Endothelial cell of umbilical vein (primary cell): ENCODE measurements at regions not wholly inside any gene's neighbourhood (a gene's known extent, or its start where the extent isn't known, plus 50 kb on each side); places are given as distances from the start of the nearest gene placed in this dataset.

Source experiments
- BruUV-seq: library from RNA; stranded (reverse); fragments of 400-500 nt; replicated peaks from 2 replicates; lab custom pipeline; 2021; lab: Mats Ljungman, UMichigan
- CTCF ChIA-PET: fragments of 300-600, 350-600 bp; sonication (Branson Sonifier 250); formaldehyde crosslinking; loops from one replicate; lab custom pipeline; 2021; ENCODE audit warnings: antibody characterized with exemption, inconsistent platforms; lab: Charles Lee
- POLR2A ChIA-PET: fragments of 300-600, 350-600 bp; sonication (Branson Sonifier 250); formaldehyde crosslinking; loops from one replicate; lab custom pipeline; 2021; ENCODE audit warnings: antibody characterized with exemption, inconsistent platforms; lab: Charles Lee
- DNase-seq: peaks from one replicate; pipeline ENCODE4 v3.0.0-alpha.2; 2011; ENCODE audit warnings: low read depth, low spot score
- FAIRE-seq: peaks from 2 replicates; lab custom pipeline; 2011; peaks lifted over from hg19 to GRCh38; lab: Jason Lieb, UNC
- H2AFZ ChIP-seq: 2 replicates; pipeline ENCODE4 v1.6.0; 2012; ENCODE audit warnings: low read depth, low read length, control low read depth, inconsistent platforms
- H3K27ac ChIP-seq: 2 replicates; pipeline ENCODE4 v1.5.1; 2011; ENCODE audit warnings: low read depth, mild to moderate bottlenecking, control low read depth, low read length, moderate library complexity; ENCODE audit not compliant: insufficient read depth
- H3K27me3 ChIP-seq, 2 experiments: 2 replicates each; pipeline versions ENCODE4 v1.6.0 to v1.6.1; 2011; ENCODE audit warnings: low read length in 2 of 2, mixed read lengths in 1 of 2; ENCODE audit not compliant: control insufficient read depth in 2 of 2, insufficient read depth in 2 of 2
- H3K36me3 ChIP-seq, 2 experiments: 2 replicates in 1 of 2; 3 replicates in 1 of 2; pipeline ENCODE4 v1.5.1; 2011; ENCODE audit warnings: low read length in 2 of 2, mild to moderate bottlenecking in 1 of 2, moderate library complexity in 1 of 2; ENCODE audit not compliant: control insufficient read depth in 2 of 2, insufficient read depth in 2 of 2; ENCODE audit errors: extremely low read depth in 1 of 2
- H3K4me1 ChIP-seq: 3 replicates; pipeline ENCODE4 v1.5.1; 2011; ENCODE audit warnings: mild to moderate bottlenecking, low read length; ENCODE audit not compliant: control insufficient read depth, insufficient read depth; ENCODE audit errors: extremely low read depth
- H3K4me2 ChIP-seq: 2 replicates; pipeline ENCODE4 v1.6.1; 2011; ENCODE audit warnings: low read length, control low read depth, mixed read lengths; ENCODE audit not compliant: insufficient read depth
- H3K4me3 ChIP-seq, 3 experiments: fragments of 200-600 bp in 1 of 3; sonication (generic), shearing (Covaris generic) in 1 of 3; replicated peaks in 1 of 3; 2 replicates each; pipeline ENCODE4 v1.5.1; 2011 to 2016; ENCODE audit warnings: control low read depth in 3 of 3, low read length in 3 of 3, mild to moderate bottlenecking in 2 of 3, inconsistent platforms in 1 of 3, low read depth in 1 of 3, moderate library complexity in 1 of 3; ENCODE audit not compliant: insufficient read depth in 1 of 3
- H3K79me2 ChIP-seq: 2 replicates; pipeline ENCODE4 v1.6.0; 2012; ENCODE audit warnings: low read length, inconsistent platforms; ENCODE audit not compliant: control insufficient read depth, insufficient read depth
- H3K9ac ChIP-seq: replicated peaks from 2 replicates; pipeline ENCODE3; 2011; ENCODE audit warnings: low read length, control low read depth; ENCODE audit not compliant: insufficient read depth; ENCODE audit errors: extremely low read depth
- H3K9me1 ChIP-seq: replicated peaks from 3 replicates; pipeline ENCODE4 v1.6.0; 2011; ENCODE audit warnings: mild to moderate bottlenecking, low read length; ENCODE audit not compliant: control insufficient read depth, insufficient read depth; ENCODE audit errors: extremely low read depth
- H3K9me3 ChIP-seq: replicated peaks from 2 replicates; pipeline ENCODE4 v1.5.1; 2012; ENCODE audit warnings: low read length, inconsistent platforms; ENCODE audit not compliant: control insufficient read depth, insufficient read depth
- H4K20me1 ChIP-seq: replicated peaks from 2 replicates; pipeline ENCODE3; 2011; ENCODE audit warnings: mild to moderate bottlenecking, low read length; ENCODE audit not compliant: control insufficient read depth, insufficient read depth; ENCODE audit errors: extremely low read depth
- FOS ChIP-seq: IDR thresholded peaks from 2 replicates; pipeline ENCODE4 v1.6.1; 2011; ENCODE audit warnings: mild to moderate bottlenecking, low read length, moderate library complexity, borderline replicate concordance; ENCODE audit not compliant: insufficient read depth
- GATA2 ChIP-seq: IDR thresholded peaks from 2 replicates; pipeline ENCODE4 v1.7.0; 2011; ENCODE audit warnings: low read depth, mild to moderate bottlenecking, moderate library complexity, mixed read lengths, low read length; ENCODE audit not compliant: insufficient read length, insufficient read depth
- JUN ChIP-seq: IDR thresholded peaks from 2 replicates; pipeline ENCODE4 v1.6.1; 2011; ENCODE audit warnings: borderline replicate concordance, low read depth; ENCODE audit not compliant: insufficient read length, insufficient read depth
- POLR2A ChIP-seq: IDR thresholded peaks from 2 replicates; pipeline ENCODE4 v1.6.1; 2012; ENCODE audit warnings: low read depth, mild to moderate bottlenecking, control low read depth, low read length
- dilution Hi-C: fragments of 300-500 bp; cut with MboI; formaldehyde crosslinking; loops from one replicate; pipeline ENCODE4 v1.15.0; 2019; ENCODE audit warnings: low sequenced_read_pairs; ENCODE audit not compliant: extremely low pct_ligation_motif_present
- intact Hi-C: fragments of 100-400 bp; cut with micrococcal nuclease; formaldehyde crosslinking; loops from one replicate; pipeline ENCODE4 v1.10.0; 2022
- TF ChIP-seq, protein P1 (sequence below): IDR thresholded peaks from 2 replicates; pipeline ENCODE4 v1.6.1; 2011; ENCODE audit not compliant: insufficient read depth, insufficient read length
- TF ChIP-seq, protein P2 (sequence below), 2 donors: IDR thresholded peaks; 1 replicate in 1 of 2; 2 replicates in 1 of 2; pipeline ENCODE4 v1.5.1; 2011; ENCODE audit warnings: low read length in 2 of 2, mild to moderate bottlenecking in 2 of 2, moderate library complexity in 2 of 2, control low read depth in 1 of 2, inconsistent platforms in 1 of 2, low read depth in 1 of 2; ENCODE audit not compliant: insufficient read depth in 1 of 2; ENCODE audit errors: extremely low read depth in 1 of 2

GRCh38 chr4:123327346-123327745 lies 69.2 kb upstream of the SPRY1 start:
- POLR2A ChIA-PET, result no interaction called here
- FAIRE-seq (no peak), DNase-seq (no peak)
- intact Hi-C loops, result no loop called here
- H3K4me3 ChIP-seq, result no peak overlapping the region
- H3K36me3 ChIP-seq, result no peaks in the 10 kb centered on the region
- no peaks in the 10 kb centered on the region for H3K4me1 ChIP-seq
- H3K79me2 ChIP-seq, result no peaks in the 10 kb centered on the region
- no TSS peak for BruUV-seq
- H3K9me3 ChIP-seq, result no peaks in the 10 kb centered on the region
- H2AFZ ChIP-seq, result no peak overlapping the region
- H3K9me1 ChIP-seq, result no peaks in the 10 kb centered on the region
- no peaks in the 10 kb centered on the region for H4K20me1 ChIP-seq
- dilution Hi-C loops, result no loop called here
- CTCF ChIA-PET, result interaction anchor here (0.6 to 1.3 kb wide), 2 partner anchors 134 to 334 kb away, joined by 3 read pairs; no protein-coding TSS in a partner anchor
- H3K27me3 ChIP-seq, result no peaks in the 10 kb centered on the region
- TF ChIP-seq JUN, result no peak
- TF ChIP-seq POLR2A, result no peak
- TF ChIP-seq, protein P1, sequence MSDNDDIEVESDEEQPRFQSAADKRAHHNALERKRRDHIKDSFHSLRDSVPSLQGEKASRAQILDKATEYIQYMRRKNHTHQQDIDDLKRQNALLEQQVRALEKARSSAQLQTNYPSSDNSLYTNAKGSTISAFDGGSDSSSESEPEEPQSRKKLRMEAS, result no peak
- no peak overlapping the region for H3K9ac ChIP-seq
- no peak overlapping the region for H3K4me2 ChIP-seq
- no peak overlapping the region for H3K27ac ChIP-seq

- ChIA-PET CTCF (interaction anchor here (0.6 to 1.3 kb wide), 2 partner anchors 133 to 334 kb away, joined by 3 read pairs; no protein-coding TSS in a partner anchor), POLR2A (no interaction called here)
- FAIRE-seq (no peak), DNase-seq (no peak)
- H3K9me3 ChIP-seq, result no peaks in the 10 kb centered on the region
- TF ChIP-seq, protein P1, result no peak
- TF ChIP-seq POLR2A, result no peak
- TF ChIP-seq FOS, result no peak
- TF ChIP-seq, protein P2, sequence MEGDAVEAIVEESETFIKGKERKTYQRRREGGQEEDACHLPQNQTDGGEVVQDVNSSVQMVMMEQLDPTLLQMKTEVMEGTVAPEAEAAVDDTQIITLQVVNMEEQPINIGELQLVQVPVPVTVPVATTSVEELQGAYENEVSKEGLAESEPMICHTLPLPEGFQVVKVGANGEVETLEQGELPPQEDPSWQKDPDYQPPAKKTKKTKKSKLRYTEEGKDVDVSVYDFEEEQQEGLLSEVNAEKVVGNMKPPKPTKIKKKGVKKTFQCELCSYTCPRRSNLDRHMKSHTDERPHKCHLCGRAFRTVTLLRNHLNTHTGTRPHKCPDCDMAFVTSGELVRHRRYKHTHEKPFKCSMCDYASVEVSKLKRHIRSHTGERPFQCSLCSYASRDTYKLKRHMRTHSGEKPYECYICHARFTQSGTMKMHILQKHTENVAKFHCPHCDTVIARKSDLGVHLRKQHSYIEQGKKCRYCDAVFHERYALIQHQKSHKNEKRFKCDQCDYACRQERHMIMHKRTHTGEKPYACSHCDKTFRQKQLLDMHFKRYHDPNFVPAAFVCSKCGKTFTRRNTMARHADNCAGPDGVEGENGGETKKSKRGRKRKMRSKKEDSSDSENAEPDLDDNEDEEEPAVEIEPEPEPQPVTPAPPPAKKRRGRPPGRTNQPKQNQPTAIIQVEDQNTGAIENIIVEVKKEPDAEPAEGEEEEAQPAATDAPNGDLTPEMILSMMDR (IDR thresholded peaks at IDR 0.05; ENCODE audit: extremely low read depth in 1 of 2, insufficient read depth in 1 of 2, low read depth in 1 of 2, low read length in 2 of 2), result no peak
- no peak for TF ChIP-seq GATA2
- no peak overlapping the region for H3K4me3 ChIP-seq
- H4K20me1 ChIP-seq, result no peaks in the 10 kb centered on the region
- H2AFZ ChIP-seq, result no peak overlapping the region
- no peaks in the 10 kb centered on the region for H3K9me1 ChIP-seq
- H3K36me3 ChIP-seq, result no peaks in the 10 kb centered on the region
- intact Hi-C loops, result no loop called here
- no peaks in the 10 kb centered on the region for H3K79me2 ChIP-seq
- no peaks in the 10 kb centered on the region for H3K4me1 ChIP-seq
- H3K4me2 ChIP-seq, result no peak overlapping the region
- BruUV-seq, result no TSS peak
- H3K27ac ChIP-seq, result no peak overlapping the region
- H3K9ac ChIP-seq, result no peak overlapping the region
- no peaks in the 10 kb centered on the region for H3K27me3 ChIP-seq
- dilution Hi-C loops, result no loop called here
Observed at GRCh38 chr4:123327846-123328429, 68.7 kb upstream of the SPRY1 start.
